SK-N-MC (cell line): ENCODE measurements at regions not wholly inside any gene's neighbourhood (a gene's known extent, or its start where the extent isn't known, plus 50 kb on each side); places are given as distances from the start of the nearest gene placed in this dataset.
"Not testable (repeated sequence)": the region's sequence is repeated elsewhere in the genome, so short reads cannot be mapped to it uniquely, and the experiment has no call there.

Experiments
- DNase-seq: peaks from one replicate; pipeline ENCODE4 v3.0.0-alpha.2; 2011; ENCODE audit warnings: low read depth, low spot score
- H3K27ac ChIP-seq: fragments of 200-600 bp; sonication (generic); 2 replicates; pipeline ENCODE4 v1.5.1; 2016; ENCODE audit warnings: mixed run types
- H3K36me3 ChIP-seq: fragments of 200-600 bp; sonication (generic); 2 replicates; pipeline ENCODE4 v1.6.1; 2017; ENCODE audit warnings: antibody characterized with exemption, low read length, mixed read lengths; ENCODE audit not compliant: insufficient read depth
- H3K4me3 ChIP-seq: fragments of 200-600 bp; sonication (generic); 2 replicates; pipeline ENCODE4 v1.5.1; 2016
- H3K9ac ChIP-seq: fragments of 200-600 bp; sonication (generic); 2 replicates; pipeline ENCODE4 v1.8.0; 2017; ENCODE audit warnings: mixed run types, mixed read lengths; ENCODE audit not compliant: insufficient read length
- H3K9me3 ChIP-seq: fragments of 200-600 bp; sonication (generic); 2 replicates; pipeline ENCODE4 v1.6.1; 2017; ENCODE audit warnings: low read depth, mild to moderate bottlenecking, antibody characterized with exemption, low read length, moderate library complexity, mixed read lengths
- EZH2 ChIP-seq: fragments of 200-600 bp; sonication (generic); IDR thresholded peaks from one replicate; pipeline ENCODE4 v1.6.1; 2017; ENCODE audit warnings: antibody characterized with exemption
- FOXP2 ChIP-seq: optimal IDR thresholded peaks from 2 replicates; pipeline ENCODE3; 2011; ENCODE audit warnings: mild to moderate bottlenecking, moderate library complexity; ENCODE audit not compliant: insufficient read depth; ENCODE audit errors: extremely low read length, control extremely low read depth
- POLR2AphosphoS5 ChIP-seq: IDR thresholded peaks from 2 replicates; pipeline ENCODE4 v1.6.1; 2012; ENCODE audit warnings: mild to moderate bottlenecking, low read depth, low read length, borderline replicate concordance

DNA sequence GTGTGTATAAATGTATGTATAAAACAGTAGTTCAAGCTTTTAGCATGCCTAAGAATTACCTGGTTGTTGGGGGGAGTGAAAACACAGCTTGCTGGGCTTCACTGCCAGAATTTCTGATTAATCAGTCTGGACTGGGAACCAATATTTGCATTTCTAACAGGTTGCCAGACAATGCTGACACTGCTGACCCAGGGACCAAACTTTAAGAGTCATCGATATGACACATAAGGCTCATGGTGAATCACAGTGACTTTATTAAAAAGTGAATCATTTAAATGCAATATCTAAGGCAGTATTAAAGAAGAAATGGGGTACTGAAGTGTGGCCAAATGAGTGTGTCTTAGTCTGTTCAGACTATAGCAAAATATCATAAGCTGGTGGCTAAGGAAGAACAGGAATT, 195.9 kb upstream of the DTNA start:
- Histone ChIP-seq H3K27ac (no peak overlapping the region), H3K9ac (no peak overlapping the region), H3K9me3 (no peaks in the 10 kb centered on the region), H3K4me3 (no peak overlapping the region), H3K36me3 (no peaks in the 10 kb centered on the region)
- DNase-seq = no peak
- TF ChIP-seq EZH2 (no peak), POLR2AphosphoS5 (no peak), FOXP2 (no peak)

DNA sequence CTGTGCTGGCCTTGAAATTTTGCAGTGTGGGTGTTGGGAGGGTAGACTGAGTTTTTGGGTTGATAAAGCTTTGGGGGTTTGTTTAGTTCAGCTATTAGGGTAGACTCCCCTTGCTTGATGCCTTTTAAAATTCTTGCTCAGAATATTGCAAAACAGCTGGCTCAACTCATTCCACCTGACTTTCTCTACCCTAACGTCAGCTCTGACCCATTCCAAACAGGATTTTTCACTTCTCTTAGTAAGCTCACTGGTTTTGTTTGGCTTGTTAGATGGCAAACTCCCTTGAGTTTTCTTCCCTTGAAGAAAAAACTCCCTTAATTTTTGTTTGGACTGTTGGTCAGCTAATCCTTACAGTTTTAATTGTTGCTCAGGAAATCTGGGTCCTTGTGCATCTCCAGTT, 195.1 kb upstream of the DTNA start:
- no peaks in the 10 kb centered on the region for H3K9me3 ChIP-seq
- no peak overlapping the region for H3K27ac ChIP-seq
- DNase-seq = no peak
- H3K4me3 ChIP-seq = no peak overlapping the region
- no peak for TF ChIP-seq POLR2AphosphoS5
- TF ChIP-seq EZH2 = no peak
- no peak for TF ChIP-seq FOXP2
- H3K36me3 ChIP-seq = no peaks in the 10 kb centered on the region
- H3K9ac ChIP-seq = no peak overlapping the region

DNA sequence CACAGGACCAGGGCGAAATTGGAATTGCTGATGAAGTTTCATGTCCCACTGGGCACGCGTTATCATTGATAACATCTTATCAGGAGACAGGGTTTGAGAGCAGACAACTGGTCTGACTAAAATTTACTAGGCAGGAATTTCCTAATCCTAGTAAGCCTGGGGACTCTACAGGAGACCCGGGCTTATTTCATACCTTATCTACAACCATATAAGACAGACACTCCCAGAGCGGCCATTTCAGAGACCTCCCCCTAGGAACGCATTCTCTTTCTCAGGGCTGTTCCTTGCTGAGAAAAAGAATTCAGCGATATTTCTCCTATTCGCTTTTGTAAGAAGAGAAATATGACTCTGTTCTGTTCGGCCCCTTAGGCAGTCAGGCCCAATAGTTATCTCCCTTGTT, 193.7 kb upstream of the DTNA start:
- not testable (repeated sequence) for DNase-seq, H3K27ac ChIP-seq, H3K9ac ChIP-seq, H3K4me3 ChIP-seq, H3K9me3 ChIP-seq, H3K36me3 ChIP-seq

DNA sequence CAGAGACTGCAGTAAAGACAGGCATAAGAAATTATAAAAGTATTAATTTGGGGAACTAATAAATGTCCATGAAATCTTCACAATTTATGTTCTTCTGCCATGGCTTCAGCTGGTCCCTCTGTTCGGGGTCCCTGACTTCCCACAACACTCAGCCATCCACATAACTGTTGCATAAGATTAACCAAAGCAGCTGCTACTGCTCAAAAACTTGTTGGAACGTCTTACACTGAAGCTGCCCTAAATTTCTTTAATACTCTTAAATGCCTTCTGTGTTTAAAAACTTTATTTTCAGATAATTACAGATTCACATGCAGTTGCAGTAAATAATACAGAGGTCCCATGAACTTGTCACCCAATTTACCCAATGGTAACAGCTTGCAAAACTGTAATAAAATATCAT, 193.1 kb upstream of the DTNA start:
- not testable (repeated sequence) for H3K36me3 ChIP-seq, DNase-seq, H3K27ac ChIP-seq, H3K9ac ChIP-seq, H3K4me3 ChIP-seq, H3K9me3 ChIP-seq

DNA sequence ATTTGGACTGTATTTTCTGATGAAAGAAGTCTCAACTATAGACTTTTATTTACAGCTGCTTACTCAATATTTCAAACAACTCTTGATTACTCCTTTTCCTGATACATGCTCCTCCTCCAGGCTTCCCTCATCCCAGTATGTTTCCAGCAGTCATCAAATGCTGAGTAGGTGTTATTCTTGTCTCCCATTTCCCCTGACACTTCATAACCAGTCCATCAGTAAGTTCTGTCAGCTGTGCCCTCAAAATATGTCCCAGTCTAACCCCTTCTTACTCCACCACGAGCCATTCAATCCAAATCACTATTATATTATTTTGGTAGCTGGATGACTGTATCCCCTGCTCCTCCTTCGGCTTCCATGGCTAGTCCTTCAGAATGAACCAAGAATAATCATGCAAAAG, 189.1 kb upstream of the DTNA start:
- Histone ChIP-seq H3K9ac (no peak overlapping the region), H3K36me3 (no peaks in the 10 kb centered on the region), H3K4me3 (no peak overlapping the region), H3K27ac (no peak overlapping the region), H3K9me3 (no peaks in the 10 kb centered on the region)
- no peak for TF ChIP-seq POLR2AphosphoS5
- TF ChIP-seq EZH2 = no peak
- TF ChIP-seq FOXP2 = no peak
- no peak for DNase-seq

DNA sequence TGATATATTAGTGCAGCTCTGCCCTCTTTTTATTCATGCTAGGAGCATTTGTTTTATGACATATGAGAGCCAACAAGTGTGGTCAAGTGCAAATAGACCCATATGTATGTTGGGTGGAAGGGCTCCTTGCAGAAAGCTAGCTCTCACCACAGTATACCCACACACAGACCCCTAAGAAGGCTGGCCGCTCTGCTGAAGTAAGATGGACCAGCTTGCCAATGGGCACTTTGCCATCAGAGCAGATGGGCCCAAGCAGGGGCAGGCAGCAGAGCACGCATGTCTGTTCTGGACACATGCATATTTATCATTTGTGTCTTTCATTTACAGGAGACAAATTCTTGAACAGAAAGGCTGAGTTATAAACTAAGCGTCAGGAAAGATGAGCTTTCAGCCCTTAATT, 187.5 kb upstream of the DTNA start:
- H3K36me3 ChIP-seq = no peaks in the 10 kb centered on the region
- no peaks in the 10 kb centered on the region for H3K9me3 ChIP-seq
- no peak for TF ChIP-seq FOXP2
- TF ChIP-seq EZH2 = no peak
- TF ChIP-seq POLR2AphosphoS5 = no peak
- DNase-seq = no peak
- no peak overlapping the region for H3K27ac ChIP-seq
- H3K4me3 ChIP-seq = no peak overlapping the region
- no peak overlapping the region for H3K9ac ChIP-seq

DNA sequence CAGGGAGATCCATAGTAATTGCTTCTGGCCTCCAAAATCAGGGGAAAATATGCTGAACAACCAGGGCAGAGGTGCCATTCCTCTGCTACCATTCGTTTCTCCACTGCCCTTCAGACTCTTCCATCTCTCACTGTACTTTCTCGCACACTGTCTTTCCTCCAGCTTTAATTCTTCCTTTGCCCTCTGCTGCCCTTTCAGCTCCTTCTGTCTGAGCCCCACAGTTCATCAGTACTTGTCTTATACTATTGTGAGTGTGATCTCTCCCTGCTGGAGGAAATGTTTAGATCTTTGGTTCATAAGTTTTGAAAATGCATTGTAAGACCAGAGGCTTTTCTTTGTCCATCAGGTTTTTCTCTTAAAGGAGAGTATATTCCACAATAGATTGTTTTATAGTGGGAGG, 184.9 kb upstream of the DTNA start:
- no peak for TF ChIP-seq EZH2
- no peak for TF ChIP-seq FOXP2
- no peak for TF ChIP-seq POLR2AphosphoS5

DNA sequence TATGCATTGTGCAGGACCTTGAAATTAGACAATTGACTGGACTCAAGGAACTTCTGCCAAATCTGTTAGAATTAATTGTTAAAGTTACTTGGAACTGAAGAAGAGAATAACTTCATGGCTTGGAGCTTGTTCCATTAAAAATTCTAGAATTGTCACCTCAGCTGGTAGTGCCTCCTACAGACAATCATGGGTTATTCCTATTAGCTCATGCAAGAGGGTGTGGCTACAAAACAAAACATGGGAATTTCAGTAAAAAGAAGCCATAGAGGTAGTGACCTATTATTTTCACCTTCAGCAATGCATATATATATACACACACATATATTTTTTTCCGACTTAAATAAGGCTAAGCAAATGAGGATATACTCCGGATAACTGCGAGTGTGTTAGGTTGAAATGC, 181.9 kb upstream of the DTNA start:
- Histone ChIP-seq H3K27ac (no peak overlapping the region), H3K9ac (no peak overlapping the region), H3K9me3 (no peaks in the 10 kb centered on the region), H3K36me3 (no peaks in the 10 kb centered on the region), H3K4me3 (no peak overlapping the region)
- TF ChIP-seq FOXP2 (no peak), EZH2 (no peak), POLR2AphosphoS5 (no peak)
- DNase-seq = no peak

More for the DNA sequence above, 184.9 kb upstream of the DTNA start:
- H3K9ac ChIP-seq = no peak overlapping the region
- no peaks in the 10 kb centered on the region for H3K9me3 ChIP-seq
- H3K4me3 ChIP-seq = no peak overlapping the region
- H3K27ac ChIP-seq = no peak overlapping the region
- no peaks in the 10 kb centered on the region for H3K36me3 ChIP-seq
- no peak for DNase-seq

DNA sequence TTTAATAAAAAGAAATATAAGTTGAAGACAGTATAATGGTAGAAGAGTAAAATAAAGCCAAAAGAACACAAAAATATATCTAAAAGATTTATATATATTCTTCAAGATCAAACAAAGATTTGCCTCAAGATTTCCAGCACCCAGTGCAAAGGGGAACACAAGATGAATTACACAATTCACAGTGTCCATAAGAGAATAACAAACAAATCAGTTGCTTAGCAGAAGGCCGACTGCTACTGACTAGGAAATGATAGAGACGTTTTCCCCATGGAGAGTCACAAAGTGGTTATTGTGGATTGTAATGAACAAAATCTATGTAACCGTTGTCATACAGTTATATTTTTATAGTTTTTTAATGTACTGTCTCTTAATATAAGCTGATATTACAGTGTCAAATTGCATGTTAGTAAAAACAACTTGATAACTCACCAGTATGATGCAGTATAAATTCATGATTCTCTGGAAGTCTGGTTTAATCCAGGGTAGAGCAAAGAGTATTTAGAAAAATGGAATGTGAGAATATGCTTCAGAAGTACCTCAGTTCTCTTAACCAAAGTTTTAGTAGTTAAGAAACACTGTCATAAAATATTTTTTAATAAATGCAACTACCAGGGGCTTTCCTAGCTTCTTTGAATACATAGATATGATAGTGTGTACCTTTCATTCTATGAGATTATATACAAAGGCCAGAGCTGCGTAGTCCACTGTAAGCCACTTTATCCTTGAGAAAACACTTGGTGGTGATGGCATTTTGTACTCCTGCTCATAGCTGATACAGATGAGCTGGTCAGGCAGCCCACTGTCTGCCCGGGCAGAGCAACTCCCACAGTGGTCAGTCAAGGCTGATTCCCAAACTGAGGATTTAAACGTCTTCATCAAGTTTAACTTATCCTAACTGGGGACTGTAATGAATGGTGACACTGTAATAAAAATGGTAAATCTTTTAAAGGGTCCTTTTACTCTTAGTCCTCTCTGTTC, 180.5 kb upstream of the DTNA start:
- H3K27ac ChIP-seq = no peak overlapping the region
- no peaks in the 10 kb centered on the region for H3K9me3 ChIP-seq
- DNase-seq = no peak
- no peak overlapping the region for H3K9ac ChIP-seq
- no peaks in the 10 kb centered on the region for H3K36me3 ChIP-seq
- no peak for TF ChIP-seq FOXP2
- TF ChIP-seq EZH2 = no peak
- no peak for TF ChIP-seq POLR2AphosphoS5
- no peak overlapping the region for H3K4me3 ChIP-seq
